ENCODE measurements at regions not wholly inside any gene's neighbourhood (a gene's known extent, or its start where the extent isn't known, plus 50 kb on each side); places are given as distances from the start of the nearest gene placed in this dataset.

DNA sequence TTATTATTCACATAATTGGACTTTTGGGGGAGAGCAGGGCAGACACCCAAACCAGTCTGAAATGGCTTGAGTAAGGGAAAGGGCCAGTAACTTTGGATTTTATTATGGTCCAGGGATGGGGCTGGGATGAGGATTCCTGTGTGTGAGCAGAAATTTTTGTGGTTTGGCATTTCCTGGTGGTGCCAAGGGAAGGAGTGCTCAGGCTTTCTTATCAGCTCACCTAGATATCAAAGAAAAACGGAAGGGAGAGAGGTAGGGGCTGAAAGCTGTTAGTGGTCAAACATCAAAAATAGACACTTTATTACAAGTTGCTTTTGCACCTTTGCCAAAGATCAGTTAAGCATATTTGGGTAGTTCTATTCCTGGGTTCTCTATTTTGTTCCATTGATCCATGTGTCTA is 128.5 kb upstream of the DIPK2B start:
- H3K4me1 ChIP-seq (ENCODE audit: control insufficient read depth, insufficient read depth, low read length): no peaks in the 10 kb centered on the region
- ATAC-seq (no peak), DNase-seq (ENCODE audit: low read depth, low spot score) (no peak)
- ChIA-PET CTCF (no interaction called here), POLR2A (no interaction called here)
- H3K27ac ChIP-seq (ENCODE audit: low read length): no peak overlapping the region
- TF ChIP-seq POLR2AphosphoS5 (IDR thresholded peaks at IDR 0.05; ENCODE audit: low read depth, low read length) (no peak), TCF7L2 (IDR thresholded peaks at IDR 0.05; ENCODE audit: low read depth, low read length) (no peak), SIN3A (IDR thresholded peaks at IDR 0.05; ENCODE audit: borderline replicate concordance, insufficient read depth, low read depth, low read length) (no peak)
- TF ChIP-seq, protein P1, sequence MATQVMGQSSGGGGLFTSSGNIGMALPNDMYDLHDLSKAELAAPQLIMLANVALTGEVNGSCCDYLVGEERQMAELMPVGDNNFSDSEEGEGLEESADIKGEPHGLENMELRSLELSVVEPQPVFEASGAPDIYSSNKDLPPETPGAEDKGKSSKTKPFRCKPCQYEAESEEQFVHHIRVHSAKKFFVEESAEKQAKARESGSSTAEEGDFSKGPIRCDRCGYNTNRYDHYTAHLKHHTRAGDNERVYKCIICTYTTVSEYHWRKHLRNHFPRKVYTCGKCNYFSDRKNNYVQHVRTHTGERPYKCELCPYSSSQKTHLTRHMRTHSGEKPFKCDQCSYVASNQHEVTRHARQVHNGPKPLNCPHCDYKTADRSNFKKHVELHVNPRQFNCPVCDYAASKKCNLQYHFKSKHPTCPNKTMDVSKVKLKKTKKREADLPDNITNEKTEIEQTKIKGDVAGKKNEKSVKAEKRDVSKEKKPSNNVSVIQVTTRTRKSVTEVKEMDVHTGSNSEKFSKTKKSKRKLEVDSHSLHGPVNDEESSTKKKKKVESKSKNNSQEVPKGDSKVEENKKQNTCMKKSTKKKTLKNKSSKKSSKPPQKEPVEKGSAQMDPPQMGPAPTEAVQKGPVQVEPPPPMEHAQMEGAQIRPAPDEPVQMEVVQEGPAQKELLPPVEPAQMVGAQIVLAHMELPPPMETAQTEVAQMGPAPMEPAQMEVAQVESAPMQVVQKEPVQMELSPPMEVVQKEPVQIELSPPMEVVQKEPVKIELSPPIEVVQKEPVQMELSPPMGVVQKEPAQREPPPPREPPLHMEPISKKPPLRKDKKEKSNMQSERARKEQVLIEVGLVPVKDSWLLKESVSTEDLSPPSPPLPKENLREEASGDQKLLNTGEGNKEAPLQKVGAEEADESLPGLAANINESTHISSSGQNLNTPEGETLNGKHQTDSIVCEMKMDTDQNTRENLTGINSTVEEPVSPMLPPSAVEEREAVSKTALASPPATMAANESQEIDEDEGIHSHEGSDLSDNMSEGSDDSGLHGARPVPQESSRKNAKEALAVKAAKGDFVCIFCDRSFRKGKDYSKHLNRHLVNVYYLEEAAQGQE (IDR thresholded peaks at IDR 0.05; ENCODE audit: insufficient read depth in 1 of 2, low read depth in 2 of 2, low read length in 1 of 2): no peak
- TF ChIP-seq, protein P2, sequence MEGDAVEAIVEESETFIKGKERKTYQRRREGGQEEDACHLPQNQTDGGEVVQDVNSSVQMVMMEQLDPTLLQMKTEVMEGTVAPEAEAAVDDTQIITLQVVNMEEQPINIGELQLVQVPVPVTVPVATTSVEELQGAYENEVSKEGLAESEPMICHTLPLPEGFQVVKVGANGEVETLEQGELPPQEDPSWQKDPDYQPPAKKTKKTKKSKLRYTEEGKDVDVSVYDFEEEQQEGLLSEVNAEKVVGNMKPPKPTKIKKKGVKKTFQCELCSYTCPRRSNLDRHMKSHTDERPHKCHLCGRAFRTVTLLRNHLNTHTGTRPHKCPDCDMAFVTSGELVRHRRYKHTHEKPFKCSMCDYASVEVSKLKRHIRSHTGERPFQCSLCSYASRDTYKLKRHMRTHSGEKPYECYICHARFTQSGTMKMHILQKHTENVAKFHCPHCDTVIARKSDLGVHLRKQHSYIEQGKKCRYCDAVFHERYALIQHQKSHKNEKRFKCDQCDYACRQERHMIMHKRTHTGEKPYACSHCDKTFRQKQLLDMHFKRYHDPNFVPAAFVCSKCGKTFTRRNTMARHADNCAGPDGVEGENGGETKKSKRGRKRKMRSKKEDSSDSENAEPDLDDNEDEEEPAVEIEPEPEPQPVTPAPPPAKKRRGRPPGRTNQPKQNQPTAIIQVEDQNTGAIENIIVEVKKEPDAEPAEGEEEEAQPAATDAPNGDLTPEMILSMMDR (IDR thresholded peaks at IDR 0.05): no peak
- no peaks in the 10 kb centered on the region for H3K27me3 ChIP-seq (ENCODE audit: control insufficient read depth, insufficient read depth, low read length)
- BruUV-seq (replicated peaks): no TSS peak
- no peak overlapping the region for H3K4me3 ChIP-seq (ENCODE audit: low read depth in 2 of 2, low read length in 2 of 2)
- in situ Hi-C loops (cut with HindIII; ENCODE audit: low pct_unique_long_range_greater_than_20kb, low sequenced_read_pairs) (no loop called here), intact Hi-C loops (cut with micrococcal nuclease; ENCODE audit: unreplicated experiment) (loop anchor here (10.0 kb wide), 1 partner anchor 176 kb away; no protein-coding TSS in a partner anchor)
- no peaks in the 10 kb centered on the region for H3K9me3 ChIP-seq (ENCODE audit: control insufficient read depth, insufficient read depth, low read depth, low read length)
- no peaks in the 10 kb centered on the region for H3K36me3 ChIP-seq (ENCODE audit: control insufficient read depth, insufficient read depth, low read length)

DNA sequence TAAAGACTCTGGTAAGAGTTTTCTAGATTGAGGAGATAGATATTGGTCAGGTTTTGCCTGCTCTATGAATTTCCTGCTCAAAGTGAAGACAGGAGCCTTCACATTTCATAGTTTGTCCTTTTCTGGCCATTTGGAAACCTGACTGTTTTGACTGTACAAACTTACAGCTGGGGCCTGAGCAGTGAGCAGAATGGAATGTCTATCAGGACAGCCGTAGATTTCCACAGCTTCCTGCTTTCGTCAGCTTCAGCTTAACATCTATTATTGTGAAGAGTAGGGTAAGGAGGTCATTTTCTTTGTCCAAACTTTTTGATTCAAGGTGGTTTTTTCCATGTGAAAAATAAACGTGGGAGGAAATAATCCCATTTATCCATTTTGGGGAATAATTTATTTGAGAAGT is 124.3 kb upstream of the DIPK2B start:
- ATAC-seq (no peak), DNase-seq (ENCODE audit: low read depth, low spot score) (no peak)
- Histone ChIP-seq H3K27me3 (ENCODE audit: control insufficient read depth, insufficient read depth, low read length) (no peaks in the 10 kb centered on the region), H3K9me3 (ENCODE audit: control insufficient read depth, insufficient read depth, low read depth, low read length) (no peaks in the 10 kb centered on the region), H3K36me3 (ENCODE audit: control insufficient read depth, insufficient read depth, low read length) (no peaks in the 10 kb centered on the region), H3K27ac (ENCODE audit: low read length) (no peak overlapping the region), H3K4me3 (ENCODE audit: low read depth in 2 of 2, low read length in 2 of 2) (no peak overlapping the region), H3K4me1 (ENCODE audit: control insufficient read depth, insufficient read depth, low read length) (no peaks in the 10 kb centered on the region)
- TF ChIP-seq POLR2AphosphoS5 (IDR thresholded peaks at IDR 0.05; ENCODE audit: low read depth, low read length) (no peak), SIN3A (IDR thresholded peaks at IDR 0.05; ENCODE audit: borderline replicate concordance, insufficient read depth, low read depth, low read length) (no peak), TCF7L2 (IDR thresholded peaks at IDR 0.05; ENCODE audit: low read depth, low read length) (no peak)
- TF ChIP-seq, protein P1 (IDR thresholded peaks at IDR 0.05; ENCODE audit: insufficient read depth in 1 of 2, low read depth in 2 of 2, low read length in 1 of 2): no peak
- TF ChIP-seq, protein P2 (IDR thresholded peaks at IDR 0.05): no peak
- intact Hi-C loops (cut with micrococcal nuclease; ENCODE audit: unreplicated experiment): loop anchor here (5.0 to 10.0 kb wide), 2 partner anchors 180 to 427 kb away; no protein-coding TSS in a partner anchor
- no TSS peak for BruUV-seq (replicated peaks)
- in situ Hi-C loops (cut with HindIII; ENCODE audit: low pct_unique_long_range_greater_than_20kb, low sequenced_read_pairs): no loop called here
- CTCF ChIA-PET: no interaction called here
- POLR2A ChIA-PET: no interaction called here

Data from Panc1 (cell line).